Loucy (cell line): ENCODE measurements at regions not wholly inside any gene's neighbourhood (a gene's known extent, or its start where the extent isn't known, plus 50 kb on each side); places are given as distances from the start of the nearest gene placed in this dataset.

Source experiments
- H2AFZ ChIP-seq: fragments of 200-600 bp; sonication (generic); 2 replicates; pipeline ENCODE4 v1.6.0; 2016; ENCODE audit warnings: antibody characterized with exemption, mild to moderate bottlenecking, low read length, moderate library complexity
- H3F3A ChIP-seq: fragments of 200-600 bp; 2 replicates; pipeline ENCODE4 v1.6.0; 2016; ENCODE audit warnings: antibody characterized with exemption, low read depth, mild to moderate bottlenecking
- H3K27me3 ChIP-seq: fragments of 200-600 bp; sonication (generic); 2 replicates; pipeline ENCODE4 v1.6.1; 2014; ENCODE audit warnings: low read length, mild to moderate bottlenecking; ENCODE audit not compliant: insufficient read depth, poor library complexity, severe bottlenecking
- H3K36me3 ChIP-seq: fragments of 200-600 bp; sonication (generic); 2 replicates; pipeline ENCODE4 v1.6.1; 2016; ENCODE audit warnings: low read length; ENCODE audit not compliant: insufficient read depth
- H3K4me1 ChIP-seq: fragments of 200-600 bp; sonication (generic); 2 replicates; pipeline ENCODE4 v1.5.1; 2014; ENCODE audit warnings: low read length, mild to moderate bottlenecking; ENCODE audit not compliant: insufficient read depth, poor library complexity, severe bottlenecking
- H3K4me2 ChIP-seq: fragments of 200-600 bp; sonication (generic); 2 replicates; pipeline ENCODE4 v1.6.0; 2014; ENCODE audit warnings: antibody characterized with exemption, low read length, low read depth, mild to moderate bottlenecking; ENCODE audit not compliant: poor library complexity, severe bottlenecking
- H3K4me3 ChIP-seq: fragments of 200-600 bp; sonication (generic); 2 replicates; pipeline ENCODE4 v1.5.1; 2014; ENCODE audit warnings: low read length, mild to moderate bottlenecking, mixed read lengths; ENCODE audit not compliant: poor library complexity, severe bottlenecking
- H3K79me2 ChIP-seq: fragments of 200-600 bp; sonication (generic); 2 replicates; pipeline ENCODE4 v1.6.1; 2014; ENCODE audit warnings: low read length; ENCODE audit not compliant: insufficient read depth
- H3K9ac ChIP-seq: fragments of 200-600 bp; sonication (generic); 2 replicates; pipeline ENCODE4 v1.6.0; 2014; ENCODE audit warnings: mild to moderate bottlenecking, low read depth, low read length, moderate library complexity; ENCODE audit not compliant: poor library complexity, severe bottlenecking
- H3K9me2 ChIP-seq: fragments of 200-600 bp; sonication (generic); replicated peaks from 2 replicates; pipeline ENCODE4 v1.6.1; 2016; ENCODE audit warnings: low read depth, low read length, mixed read lengths
- H3K9me3 ChIP-seq: fragments of 200-600 bp; sonication (generic); 2 replicates; pipeline ENCODE4 v1.6.1; 2014; ENCODE audit warnings: mild to moderate bottlenecking, antibody characterized with exemption, low read length, low read depth; ENCODE audit not compliant: insufficient read depth
- H4K20me1 ChIP-seq: fragments of 200-600 bp; sonication (generic); 2 replicates; pipeline ENCODE4 v1.6.0; 2014; ENCODE audit warnings: antibody characterized with exemption, low read length, mild to moderate bottlenecking; ENCODE audit not compliant: insufficient read depth, poor library complexity, severe bottlenecking
- EZH2phosphoT487 ChIP-seq: fragments of 200-600 bp; IDR thresholded peaks from 2 replicates; pipeline ENCODE4 v1.6.1; 2018; ENCODE audit warnings: antibody characterized with exemption, mild to moderate bottlenecking, moderate library complexity, borderline replicate concordance
- TF ChIP-seq, protein P1 (sequence below): fragments of 200-600 bp; sonication (generic); conservative IDR thresholded peaks from 2 replicates; pipeline ENCODE4 v1.5.1; 2014; ENCODE audit warnings: mild to moderate bottlenecking, antibody characterized with exemption, low read length

GRCh38 chr4:83931659-83932438, 395.9 kb downstream of the GPAT3 start:
- no peak overlapping the region for H3K4me3 ChIP-seq
- H3K36me3 ChIP-seq = no peaks in the 10 kb centered on the region
- H3K4me2 ChIP-seq = no peak overlapping the region
- TF ChIP-seq, protein P1, sequence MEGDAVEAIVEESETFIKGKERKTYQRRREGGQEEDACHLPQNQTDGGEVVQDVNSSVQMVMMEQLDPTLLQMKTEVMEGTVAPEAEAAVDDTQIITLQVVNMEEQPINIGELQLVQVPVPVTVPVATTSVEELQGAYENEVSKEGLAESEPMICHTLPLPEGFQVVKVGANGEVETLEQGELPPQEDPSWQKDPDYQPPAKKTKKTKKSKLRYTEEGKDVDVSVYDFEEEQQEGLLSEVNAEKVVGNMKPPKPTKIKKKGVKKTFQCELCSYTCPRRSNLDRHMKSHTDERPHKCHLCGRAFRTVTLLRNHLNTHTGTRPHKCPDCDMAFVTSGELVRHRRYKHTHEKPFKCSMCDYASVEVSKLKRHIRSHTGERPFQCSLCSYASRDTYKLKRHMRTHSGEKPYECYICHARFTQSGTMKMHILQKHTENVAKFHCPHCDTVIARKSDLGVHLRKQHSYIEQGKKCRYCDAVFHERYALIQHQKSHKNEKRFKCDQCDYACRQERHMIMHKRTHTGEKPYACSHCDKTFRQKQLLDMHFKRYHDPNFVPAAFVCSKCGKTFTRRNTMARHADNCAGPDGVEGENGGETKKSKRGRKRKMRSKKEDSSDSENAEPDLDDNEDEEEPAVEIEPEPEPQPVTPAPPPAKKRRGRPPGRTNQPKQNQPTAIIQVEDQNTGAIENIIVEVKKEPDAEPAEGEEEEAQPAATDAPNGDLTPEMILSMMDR = no peak
- TF ChIP-seq EZH2phosphoT487 = no peak
- H3K9ac ChIP-seq = no peak overlapping the region
- H3K9me2 ChIP-seq = no peaks in the 10 kb centered on the region
- no peak overlapping the region for H2AFZ ChIP-seq
- H3K79me2 ChIP-seq = no peaks in the 10 kb centered on the region
- no peaks in the 10 kb centered on the region for H3K4me1 ChIP-seq
- no peaks in the 10 kb centered on the region for H3K9me3 ChIP-seq
- no peaks in the 10 kb centered on the region for H3F3A ChIP-seq
- no peaks in the 10 kb centered on the region for H4K20me1 ChIP-seq
- H3K27me3 ChIP-seq = no peaks in the 10 kb centered on the region

- Histone ChIP-seq H3F3A (no peaks in the 10 kb centered on the region), H3K4me2 (no peak overlapping the region), H3K27me3 (no peaks in the 10 kb centered on the region), H4K20me1 (no peaks in the 10 kb centered on the region), H3K36me3 (no peaks in the 10 kb centered on the region), H3K9me2 (no peaks in the 10 kb centered on the region), H2AFZ (no peak overlapping the region), H3K9me3 (no peaks in the 10 kb centered on the region), H3K9ac (no peak overlapping the region), H3K4me3 (no peak overlapping the region), H3K79me2 (no peaks in the 10 kb centered on the region), H3K4me1 (no peaks in the 10 kb centered on the region)
- TF ChIP-seq, protein P1 = no peak
- no peak for TF ChIP-seq EZH2phosphoT487
Measured at GRCh38 chr4:83929550-83929949, 393.6 kb downstream of the GPAT3 start.

DNA sequence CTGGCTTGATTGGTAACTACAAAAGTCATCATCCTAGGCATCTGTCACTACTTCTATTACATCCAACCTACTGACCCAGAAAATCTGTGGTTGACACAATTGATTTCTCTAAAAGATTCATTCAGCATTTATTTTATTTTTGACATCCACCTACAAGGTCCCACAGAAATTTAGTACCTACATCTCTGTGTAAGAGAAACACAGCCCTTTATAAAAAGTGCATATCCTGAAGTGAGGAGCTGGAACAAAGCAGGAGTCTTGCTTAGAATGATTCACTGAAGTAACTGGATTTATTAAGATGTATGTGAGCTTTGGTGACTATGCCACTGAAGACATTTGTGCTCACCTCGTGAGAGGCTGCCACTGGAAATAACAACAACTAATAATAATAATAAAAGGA, 391.0 kb downstream of the GPAT3 start:
- Histone ChIP-seq H3K9me3 (no peaks in the 10 kb centered on the region), H4K20me1 (no peaks in the 10 kb centered on the region), H3F3A (no peaks in the 10 kb centered on the region), H3K27me3 (no peaks in the 10 kb centered on the region), H3K4me2 (no peak overlapping the region), H3K9me2 (no peaks in the 10 kb centered on the region), H3K79me2 (no peaks in the 10 kb centered on the region), H3K9ac (no peak overlapping the region), H3K4me3 (no peak overlapping the region), H2AFZ (no peak overlapping the region), H3K36me3 (no peaks in the 10 kb centered on the region), H3K4me1 (no peaks in the 10 kb centered on the region)
- TF ChIP-seq EZH2phosphoT487 = no peak
- TF ChIP-seq, protein P1 = no peak
